ENCODE measurements at regions not wholly inside any gene's neighbourhood (a gene's known extent, or its start where the extent isn't known, plus 50 kb on each side); places are given as distances from the start of the nearest gene placed in this dataset.

- TF ChIP-seq CTCF (CRISPR knock-in tag; IDR thresholded peaks at IDR 0.05) (no peak), ZNF672 (CRISPR knock-in tag; IDR thresholded peaks at IDR 0.05) (no peak)
These were observed 428.6 kb upstream of the BRINP3 start for GRCh38 chr1:190906206-190906725.

Data from HepG2 (cell line).